Adrenal gland (tissue), 5 donors: ENCODE measurements at regions not wholly inside any gene's neighbourhood (a gene's known extent, or its start where the extent isn't known, plus 50 kb on each side); places are given as distances from the start of the nearest gene placed in this dataset.

ENCODE experiments used
- CTCF ChIP-seq, 6 experiments: fragments of 450-650 bp in 4 of 6; fragments of 200-600 bp in 2 of 6; sonication (generic) in 1 of 6; IDR thresholded peaks; 1 replicate in 5 of 6; 2 replicates in 1 of 6; pipeline versions ENCODE4 v1.5.1 to v1.8.0; 2016 to 2021; ENCODE audit warnings: antibody characterized with exemption in 6 of 6, mild to moderate bottlenecking in 2 of 6, moderate library complexity in 1 of 6
- POLR2A ChIP-seq, 2 donors: fragments of 450-650 bp; IDR thresholded peaks; one replicate each; pipeline ENCODE4 v1.6.1; 2017; ENCODE audit warnings: antibody characterized with exemption in 2 of 2, mild to moderate bottlenecking in 2 of 2, moderate library complexity in 1 of 2
- donor health status: DM: no; HTN: no; CAD: no.

GRCh38 chr18:44601447-44601846, 79.2 kb upstream of the SETBP1 start:
- TF ChIP-seq CTCF (IDR thresholded peaks at IDR 0.05) = no peak
- TF ChIP-seq POLR2A (IDR thresholded peaks at IDR 0.05) = no peak
